ENCODE measurements at regions not wholly inside any gene's neighbourhood (a gene's known extent, or its start where the extent isn't known, plus 50 kb on each side); places are given as distances from the start of the nearest gene placed in this dataset.
"Not testable (repeated sequence)": the region's sequence is repeated elsewhere in the genome, so short reads cannot be mapped to it uniquely, and the experiment has no call there.

- POLR2A ChIA-PET, result no interaction called here
- no peak for DNase-seq
- H3K9me3 Mint-ChIP-seq, result no peaks in the 10 kb centered on the region
- no peaks in the 10 kb centered on the region for H3K36me3 Mint-ChIP-seq
- H3K4me3 Mint-ChIP-seq, result no peak overlapping the region
- no peak overlapping the region for H3K27ac Mint-ChIP-seq
- H3K27me3 Mint-ChIP-seq, result peaks cover 0 to 1% (median 0%) of the 10 kb centered on the region in 5 donors
- peaks cover 7 to 18% (median 10%) of the 10 kb centered on the region in 4 donors for H3K4me1 Mint-ChIP-seq
- no peak for ATAC-seq
Observed at GRCh38 chr3:30530084-30530483, 76.3 kb upstream of the TGFBR2 start.

- Mint-ChIP-seq H3K27me3 (peaks cover 0 to 1% (median 0%) of the 10 kb centered on the region in 5 donors), H3K36me3 (no peaks in the 10 kb centered on the region), H3K4me3 (no peak overlapping the region), H3K27ac (no peak overlapping the region), H3K9me3 (peaks cover 0 to under 1% (median 0%) of the 10 kb centered on the region in 9 donors), H3K4me1 (peaks cover 7 to 14% (median 9%) of the 10 kb centered on the region in 4 donors)
- POLR2A ChIA-PET, result no interaction called here
- ATAC-seq (no peak), DNase-seq (no peak)
Observed at GRCh38 chr3:30531017-30531570, 75.3 kb upstream of the TGFBR2 start.

DNA sequence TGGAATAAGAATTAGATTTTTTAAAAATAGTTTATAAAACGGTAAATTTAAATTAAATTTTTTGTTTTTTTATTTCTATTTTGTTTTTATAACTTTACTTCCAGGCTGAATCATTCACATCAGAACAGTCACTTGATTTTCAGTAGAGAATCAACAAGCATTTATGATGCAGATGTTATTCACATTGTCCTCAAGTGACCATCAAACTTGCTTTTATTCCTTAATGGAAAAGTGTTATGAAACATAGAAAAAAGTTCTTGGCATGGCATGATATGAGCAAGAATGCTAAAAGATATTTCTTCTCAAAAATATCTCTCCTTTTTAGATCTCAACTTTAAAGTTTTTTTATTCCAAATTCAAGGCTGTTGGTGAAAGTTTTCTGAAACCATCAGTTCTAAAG is 70.9 kb upstream of the TGFBR2 start:
- ATAC-seq (no peak), DNase-seq (no peak)
- Mint-ChIP-seq H3K4me3 (no peak overlapping the region), H3K4me1 (peaks cover 2 to 10% (median 9%) of the 10 kb centered on the region in 4 donors), H3K9me3 (peaks cover 0 to 3% (median 0%) of the 10 kb centered on the region in 9 donors), H3K27me3 (no peaks in the 10 kb centered on the region), H3K36me3 (no peaks in the 10 kb centered on the region), H3K27ac (no peak overlapping the region)
- POLR2A ChIA-PET, result no interaction called here

GRCh38 chr3:30538791-30539190 is 67.6 kb upstream of the TGFBR2 start:
- no peak overlapping the region for H3K4me3 Mint-ChIP-seq
- H3K4me1 Mint-ChIP-seq, result peaks cover 0 to 6% (median 5%) of the 10 kb centered on the region in 4 donors
- H3K27me3 Mint-ChIP-seq, result no peaks in the 10 kb centered on the region
- DNase-seq (no peak), ATAC-seq (no peak)
- H3K27ac Mint-ChIP-seq, result no peak overlapping the region
- H3K36me3 Mint-ChIP-seq, result no peaks in the 10 kb centered on the region
- peaks cover 0 to 3% (median 0%) of the 10 kb centered on the region in 9 donors for H3K9me3 Mint-ChIP-seq
- POLR2A ChIA-PET, result no interaction called here

DNA sequence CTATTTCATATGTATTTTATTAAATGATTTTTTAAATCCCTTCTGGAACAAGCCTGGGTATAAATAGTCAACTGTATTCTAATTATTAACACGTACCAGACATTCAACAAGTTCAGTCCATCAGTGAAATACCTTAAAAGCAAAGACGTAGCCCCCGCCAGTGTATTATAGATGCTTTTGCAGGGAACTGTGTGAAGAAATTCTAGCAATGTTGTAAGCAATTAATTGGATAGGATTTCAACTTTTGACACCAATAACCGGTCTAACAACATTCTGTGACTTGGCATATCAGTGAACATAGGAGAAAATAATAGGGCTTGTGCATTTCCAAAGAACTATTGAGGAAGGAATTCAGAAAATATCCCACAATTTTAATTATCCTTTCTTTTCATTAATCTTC is 67.2 kb upstream of the TGFBR2 start:
- Mint-ChIP-seq H3K4me3 (no peak overlapping the region), H3K36me3 (no peaks in the 10 kb centered on the region), H3K4me1 (peaks cover 0 to 6% (median 5%) of the 10 kb centered on the region in 4 donors), H3K9me3 (peaks cover 0 to 3% (median 0%) of the 10 kb centered on the region in 9 donors), H3K27ac (no peak overlapping the region), H3K27me3 (no peaks in the 10 kb centered on the region)
- ATAC-seq (no peak), DNase-seq (no peak)
- POLR2A ChIA-PET, result no interaction called here

GRCh38 chr3:30539772-30540171 is 66.6 kb upstream of the TGFBR2 start:
- DNase-seq (no peak), ATAC-seq (no peak)
- peaks cover 0 to 6% (median 5%) of the 10 kb centered on the region in 4 donors for H3K4me1 Mint-ChIP-seq
- no peaks in the 10 kb centered on the region for H3K27me3 Mint-ChIP-seq
- H3K36me3 Mint-ChIP-seq, result no peaks in the 10 kb centered on the region
- H3K4me3 Mint-ChIP-seq, result no peak overlapping the region
- no peak overlapping the region for H3K27ac Mint-ChIP-seq
- POLR2A ChIA-PET, result no interaction called here
- H3K9me3 Mint-ChIP-seq, result peaks cover 0 to 3% (median 0%) of the 10 kb centered on the region in 9 donors

DNA sequence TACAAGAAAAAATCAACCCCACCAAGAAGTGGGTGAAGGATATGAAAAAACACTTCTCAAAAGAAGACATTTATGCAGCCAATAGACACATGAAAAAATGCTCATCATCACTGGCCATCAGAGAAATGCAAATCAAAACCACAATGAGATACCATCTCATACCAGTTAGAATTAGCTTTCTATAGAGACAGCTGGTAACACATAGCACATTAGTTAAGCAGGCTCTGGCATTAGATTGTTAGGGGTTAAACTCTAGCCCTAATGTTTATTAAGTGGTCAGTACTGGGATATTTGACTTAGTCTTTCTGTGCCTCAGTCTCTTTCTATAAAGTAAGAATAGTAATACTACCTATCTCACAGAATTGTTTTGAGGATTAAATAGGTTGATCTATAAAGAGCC is 65.2 kb upstream of the TGFBR2 start:
- H3K27me3 Mint-ChIP-seq, H3K4me1 Mint-ChIP-seq: not testable (repeated sequence)

DNA sequence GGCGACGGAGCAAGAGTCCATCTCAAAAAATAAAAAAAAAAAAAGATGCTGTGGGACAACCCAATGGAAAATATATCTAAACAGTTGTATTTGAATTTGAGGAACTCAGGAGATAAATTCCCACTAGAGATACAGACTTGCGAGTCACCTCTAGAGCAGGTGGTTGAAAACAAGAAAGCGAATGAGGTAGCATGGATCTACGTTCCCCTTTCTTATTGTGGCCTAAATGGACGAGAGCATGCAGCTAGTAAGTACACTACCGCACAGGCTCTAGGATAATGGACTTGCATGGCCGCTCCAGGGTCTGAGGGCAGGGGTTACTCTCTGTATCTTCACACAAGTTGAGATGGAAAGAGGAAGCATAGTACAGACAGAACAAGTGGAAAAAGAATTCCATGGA is 63.5 kb upstream of the TGFBR2 start:
- H3K9me3 Mint-ChIP-seq, result peaks cover 0 to 3% (median 0%) of the 10 kb centered on the region in 9 donors
- ATAC-seq (no peak), DNase-seq (no peak)
- peak overlapping the region in 1 of 10 donors; percentile 34 for H3K27ac Mint-ChIP-seq
- no peak overlapping the region for H3K4me3 Mint-ChIP-seq
- H3K4me1 Mint-ChIP-seq, result peaks cover 2 to 5% (median 3%) of the 10 kb centered on the region in 4 donors
- H3K36me3 Mint-ChIP-seq, result no peaks in the 10 kb centered on the region
- POLR2A ChIA-PET, result no interaction called here
- H3K27me3 Mint-ChIP-seq, result no peaks in the 10 kb centered on the region

More for the DNA sequence above, 65.2 kb upstream of the TGFBR2 start:
- POLR2A ChIA-PET, H3K36me3 Mint-ChIP-seq, H3K27ac Mint-ChIP-seq, H3K9me3 Mint-ChIP-seq, DNase-seq, H3K4me3 Mint-ChIP-seq, ATAC-seq: not testable (repeated sequence)

- H3K36me3 Mint-ChIP-seq, result no peaks in the 10 kb centered on the region
- H3K4me3 Mint-ChIP-seq, result no peak overlapping the region
- H3K9me3 Mint-ChIP-seq, result peaks cover 0 to 4% (median 0%) of the 10 kb centered on the region in 9 donors
- DNase-seq (no peak), ATAC-seq (no peak)
- POLR2A ChIA-PET, result no interaction called here
- H3K4me1 Mint-ChIP-seq, result peaks cover 0 to 3% (median 0%) of the 10 kb centered on the region in 4 donors
- peak overlapping the region in 1 of 10 donors; percentile 28 for H3K27ac Mint-ChIP-seq
- no peaks in the 10 kb centered on the region for H3K27me3 Mint-ChIP-seq
Observed at GRCh38 chr3:30544812-30545211, 61.6 kb upstream of the TGFBR2 start.

DNA sequence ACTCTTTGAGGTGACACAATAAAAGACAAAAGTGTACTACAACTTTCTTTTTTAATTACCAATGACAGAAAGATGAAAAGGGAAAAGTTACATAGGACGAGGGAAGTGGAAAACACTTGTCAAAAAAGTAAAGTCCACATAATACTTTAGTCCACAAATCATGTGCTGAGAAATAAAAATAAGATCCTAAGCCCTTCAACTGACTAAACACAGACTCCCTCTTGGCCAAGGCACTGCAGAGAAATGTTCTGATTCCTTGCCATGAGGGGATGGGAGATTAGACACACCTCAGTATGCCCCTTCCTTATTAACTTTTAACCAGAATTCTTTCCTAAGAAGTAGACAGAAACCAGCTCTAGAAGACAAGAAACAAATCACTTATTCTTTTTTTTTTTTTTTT is 59.5 kb upstream of the TGFBR2 start:
- DNase-seq, result no peak
- Mint-ChIP-seq H3K27me3 (no peaks in the 10 kb centered on the region), H3K36me3 (no peaks in the 10 kb centered on the region), H3K4me3 (no peak overlapping the region), H3K27ac (no peak overlapping the region), H3K9me3 (peaks cover 0 to 4% (median 0%) of the 10 kb centered on the region in 9 donors), H3K4me1 (peaks cover 3 to 12% (median 5%) of the 10 kb centered on the region in 4 donors)
- no peak for ATAC-seq
- POLR2A ChIA-PET, result no interaction called here

DNA sequence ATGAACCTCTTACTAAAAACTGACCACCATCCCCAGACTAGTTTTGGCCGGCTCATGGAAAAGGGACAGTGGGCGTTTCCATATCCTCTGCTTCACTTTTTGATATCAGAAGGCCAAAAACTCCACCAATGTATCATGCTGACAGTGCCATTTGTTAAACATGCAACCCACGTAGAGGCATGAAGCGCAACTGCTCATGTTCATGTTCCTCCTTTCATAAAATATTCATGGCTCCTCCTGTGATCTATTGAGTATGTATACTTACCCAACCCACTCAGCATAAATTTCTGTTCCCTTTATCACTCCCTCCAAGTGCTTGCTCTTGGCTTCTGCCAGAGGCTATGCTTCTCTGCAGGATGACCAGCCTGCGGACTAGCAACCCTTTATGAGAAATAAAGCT is 58.7 kb upstream of the TGFBR2 start:
- Mint-ChIP-seq H3K27me3 (no peaks in the 10 kb centered on the region), H3K27ac (peak overlapping the region in 1 of 10 donors; percentile 68), H3K9me3 (peaks cover 0 to 4% (median 0%) of the 10 kb centered on the region in 9 donors), H3K36me3 (no peaks in the 10 kb centered on the region), H3K4me1 (peaks cover 7 to 14% (median 11%) of the 10 kb centered on the region in 4 donors), H3K4me3 (no peak overlapping the region)
- ATAC-seq, result no peak
- POLR2A ChIA-PET, result interaction anchor here (0.6 kb wide), 1 partner anchor 139 kb away, joined by 3 read pairs; no protein-coding TSS in a partner anchor
- DNase-seq, result no peak

DNA sequence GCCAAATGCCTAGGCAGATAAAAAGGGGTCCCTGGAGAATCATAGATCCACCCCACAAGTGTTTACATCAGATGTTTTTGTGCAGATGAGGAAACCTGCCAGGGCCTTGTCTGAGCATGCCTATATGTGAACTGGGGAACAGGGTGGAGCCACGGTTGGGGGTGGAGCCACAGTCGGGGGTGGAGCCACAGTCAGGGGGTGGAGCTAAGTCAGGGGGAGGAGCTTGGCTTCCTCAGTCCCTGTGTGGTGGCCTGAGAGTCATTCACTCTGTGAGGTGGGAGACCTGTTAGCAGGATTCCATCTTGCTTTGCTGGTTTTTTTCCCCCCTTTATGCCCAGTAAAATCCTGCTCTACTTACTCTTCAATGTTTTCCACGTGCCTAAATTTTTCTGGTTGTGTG is 57.8 kb upstream of the TGFBR2 start:
- H3K27ac Mint-ChIP-seq, result peak overlapping the region in 1 of 10 donors; percentile 29
- H3K4me1 Mint-ChIP-seq, result peaks cover 7 to 14% (median 11%) of the 10 kb centered on the region in 4 donors
- H3K27me3 Mint-ChIP-seq, result no peaks in the 10 kb centered on the region
- POLR2A ChIA-PET, result interaction anchor here (0.6 to 1.0 kb wide), 3 partner anchors 10 to 69 kb away, joined by 3 read pairs; no protein-coding TSS in a partner anchor
- no peak overlapping the region for H3K4me3 Mint-ChIP-seq
- H3K36me3 Mint-ChIP-seq, result no peaks in the 10 kb centered on the region
- ATAC-seq, result peak; percentile 39 to 49
- H3K9me3 Mint-ChIP-seq, result peaks cover 0 to 4% (median 0%) of the 10 kb centered on the region in 9 donors
- peak in 3 of 10 donors; percentile 2 to 9 (median 7) for DNase-seq

GRCh38 chr3:30549600-30549999 is 56.8 kb upstream of the TGFBR2 start:
- no peak for ATAC-seq
- POLR2A ChIA-PET, result interaction anchor here (1.0 kb wide), 1 partner anchor 9 kb away, joined by 3 read pairs; no protein-coding TSS in a partner anchor

GRCh38 chr3:30550246-30550645 is 56.2 kb upstream of the TGFBR2 start:
- peaks cover 0 to 1% (median 0%) of the 10 kb centered on the region in 3 donors for H3K36me3 Mint-ChIP-seq
- H3K4me1 Mint-ChIP-seq, result peaks cover 7 to 14% (median 11%) of the 10 kb centered on the region in 4 donors
- ATAC-seq (no peak), DNase-seq (no peak)
- peaks cover 0 to 4% (median 0%) of the 10 kb centered on the region in 9 donors for H3K9me3 Mint-ChIP-seq
- no peaks in the 10 kb centered on the region for H3K27me3 Mint-ChIP-seq
- H3K27ac Mint-ChIP-seq, result no peak overlapping the region
- no peak overlapping the region for H3K4me3 Mint-ChIP-seq
- POLR2A ChIA-PET, result no interaction called here

More at GRCh38 chr3:30549600-30549999, 56.8 kb upstream of the TGFBR2 start:
- H3K36me3 Mint-ChIP-seq, result peaks cover 0 to 1% (median 0%) of the 10 kb centered on the region in 3 donors
- peaks cover 0 to 4% (median 0%) of the 10 kb centered on the region in 9 donors for H3K9me3 Mint-ChIP-seq
- no peak overlapping the region for H3K27ac Mint-ChIP-seq
- peaks cover 7 to 14% (median 11%) of the 10 kb centered on the region in 4 donors for H3K4me1 Mint-ChIP-seq
- H3K4me3 Mint-ChIP-seq, result no peak overlapping the region
- H3K27me3 Mint-ChIP-seq, result no peaks in the 10 kb centered on the region
- DNase-seq, result no peak
